ENCODE measurements at regions not wholly inside any gene's neighbourhood (a gene's known extent, or its start where the extent isn't known, plus 50 kb on each side); places are given as distances from the start of the nearest gene placed in this dataset.

DNA sequence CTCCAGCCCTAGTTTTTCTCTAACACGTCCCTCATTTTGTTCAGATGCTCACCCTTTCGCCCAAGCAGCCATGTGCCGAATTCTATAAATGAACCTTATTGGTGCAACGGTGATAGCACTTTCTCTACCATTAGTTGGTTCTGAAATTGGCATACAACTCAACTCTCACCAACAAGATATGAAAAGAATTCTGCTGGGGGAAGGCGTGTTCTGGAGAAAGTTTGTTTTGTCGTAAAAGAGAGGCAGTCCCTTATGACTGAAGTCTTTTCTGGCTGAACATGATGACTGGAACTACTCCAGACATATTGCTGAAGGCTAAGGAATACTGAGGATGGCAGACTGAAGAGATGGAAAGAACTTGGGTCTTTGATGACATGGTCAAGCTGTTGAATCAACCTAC, 91.8 kb upstream of the UBE2E2 start:
- ATAC-seq (no peak), DNase-seq (ENCODE audit: low read depth, low spot score) (no peak)
- ChIA-PET CTCF (no interaction called here), POLR2A (no interaction called here), RAD21 (ENCODE audit: low non-redundant PET in 1 of 2, low total read pairs in 2 of 2, uncharacterized antibody in 2 of 2, unreplicated experiment in 2 of 2) (no interaction called here)
- no peak overlapping the region for H3K4me2 ChIP-seq (ENCODE audit: low read length)
- H3K9ac ChIP-seq (ENCODE audit: low read length): no peak overlapping the region
- H3K4me3 ChIP-seq (replicated peaks in 1 of 2; ENCODE audit: low read depth in 1 of 2, low read length in 2 of 2): no peak overlapping the region
- BruUV-seq (replicated peaks): no TSS peak
- TF ChIP-seq RAD21 (IDR thresholded peaks at IDR 0.05; ENCODE audit: low read depth) (no peak), FOSL1 (IDR thresholded peaks at IDR 0.05; ENCODE audit: low read depth) (no peak), POLR2AphosphoS5 (IDR thresholded peaks at IDR 0.05; ENCODE audit: low read depth, low read length) (no peak), ZFX (IDR thresholded peaks at IDR 0.05) (no peak), CEBPB (IDR thresholded peaks at IDR 0.05; ENCODE audit: low read depth) (no peak), EZH2 (IDR thresholded peaks at IDR 0.05) (no peak), SIN3A (IDR thresholded peaks at IDR 0.05; ENCODE audit: low read depth) (no peak), TCF7L2 (IDR thresholded peaks at IDR 0.05; ENCODE audit: borderline replicate concordance, extremely low read depth, insufficient read depth, insufficient read length) (no peak), ELF1 (IDR thresholded peaks at IDR 0.05; ENCODE audit: borderline replicate concordance, low read depth) (no peak), EZH2phosphoT487 (IDR thresholded peaks at IDR 0.05; ENCODE audit: borderline replicate concordance) (no peak), JUND (IDR thresholded peaks at IDR 0.05) (no peak)
- TF ChIP-seq, protein P1, sequence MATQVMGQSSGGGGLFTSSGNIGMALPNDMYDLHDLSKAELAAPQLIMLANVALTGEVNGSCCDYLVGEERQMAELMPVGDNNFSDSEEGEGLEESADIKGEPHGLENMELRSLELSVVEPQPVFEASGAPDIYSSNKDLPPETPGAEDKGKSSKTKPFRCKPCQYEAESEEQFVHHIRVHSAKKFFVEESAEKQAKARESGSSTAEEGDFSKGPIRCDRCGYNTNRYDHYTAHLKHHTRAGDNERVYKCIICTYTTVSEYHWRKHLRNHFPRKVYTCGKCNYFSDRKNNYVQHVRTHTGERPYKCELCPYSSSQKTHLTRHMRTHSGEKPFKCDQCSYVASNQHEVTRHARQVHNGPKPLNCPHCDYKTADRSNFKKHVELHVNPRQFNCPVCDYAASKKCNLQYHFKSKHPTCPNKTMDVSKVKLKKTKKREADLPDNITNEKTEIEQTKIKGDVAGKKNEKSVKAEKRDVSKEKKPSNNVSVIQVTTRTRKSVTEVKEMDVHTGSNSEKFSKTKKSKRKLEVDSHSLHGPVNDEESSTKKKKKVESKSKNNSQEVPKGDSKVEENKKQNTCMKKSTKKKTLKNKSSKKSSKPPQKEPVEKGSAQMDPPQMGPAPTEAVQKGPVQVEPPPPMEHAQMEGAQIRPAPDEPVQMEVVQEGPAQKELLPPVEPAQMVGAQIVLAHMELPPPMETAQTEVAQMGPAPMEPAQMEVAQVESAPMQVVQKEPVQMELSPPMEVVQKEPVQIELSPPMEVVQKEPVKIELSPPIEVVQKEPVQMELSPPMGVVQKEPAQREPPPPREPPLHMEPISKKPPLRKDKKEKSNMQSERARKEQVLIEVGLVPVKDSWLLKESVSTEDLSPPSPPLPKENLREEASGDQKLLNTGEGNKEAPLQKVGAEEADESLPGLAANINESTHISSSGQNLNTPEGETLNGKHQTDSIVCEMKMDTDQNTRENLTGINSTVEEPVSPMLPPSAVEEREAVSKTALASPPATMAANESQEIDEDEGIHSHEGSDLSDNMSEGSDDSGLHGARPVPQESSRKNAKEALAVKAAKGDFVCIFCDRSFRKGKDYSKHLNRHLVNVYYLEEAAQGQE (IDR thresholded peaks at IDR 0.05; ENCODE audit: low read depth): no peak
- TF ChIP-seq, protein P2, sequence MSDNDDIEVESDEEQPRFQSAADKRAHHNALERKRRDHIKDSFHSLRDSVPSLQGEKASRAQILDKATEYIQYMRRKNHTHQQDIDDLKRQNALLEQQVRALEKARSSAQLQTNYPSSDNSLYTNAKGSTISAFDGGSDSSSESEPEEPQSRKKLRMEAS (IDR thresholded peaks at IDR 0.05): no peak
- TF ChIP-seq, protein P3, sequence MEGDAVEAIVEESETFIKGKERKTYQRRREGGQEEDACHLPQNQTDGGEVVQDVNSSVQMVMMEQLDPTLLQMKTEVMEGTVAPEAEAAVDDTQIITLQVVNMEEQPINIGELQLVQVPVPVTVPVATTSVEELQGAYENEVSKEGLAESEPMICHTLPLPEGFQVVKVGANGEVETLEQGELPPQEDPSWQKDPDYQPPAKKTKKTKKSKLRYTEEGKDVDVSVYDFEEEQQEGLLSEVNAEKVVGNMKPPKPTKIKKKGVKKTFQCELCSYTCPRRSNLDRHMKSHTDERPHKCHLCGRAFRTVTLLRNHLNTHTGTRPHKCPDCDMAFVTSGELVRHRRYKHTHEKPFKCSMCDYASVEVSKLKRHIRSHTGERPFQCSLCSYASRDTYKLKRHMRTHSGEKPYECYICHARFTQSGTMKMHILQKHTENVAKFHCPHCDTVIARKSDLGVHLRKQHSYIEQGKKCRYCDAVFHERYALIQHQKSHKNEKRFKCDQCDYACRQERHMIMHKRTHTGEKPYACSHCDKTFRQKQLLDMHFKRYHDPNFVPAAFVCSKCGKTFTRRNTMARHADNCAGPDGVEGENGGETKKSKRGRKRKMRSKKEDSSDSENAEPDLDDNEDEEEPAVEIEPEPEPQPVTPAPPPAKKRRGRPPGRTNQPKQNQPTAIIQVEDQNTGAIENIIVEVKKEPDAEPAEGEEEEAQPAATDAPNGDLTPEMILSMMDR (IDR thresholded peaks at IDR 0.05 in 2 of 3, conservative IDR thresholded peaks at IDR 0.05 in 1 of 3; ENCODE audit: borderline replicate concordance in 1 of 3, insufficient read depth in 1 of 3, low read depth in 2 of 3, low read length in 2 of 3): no peak
- TF ChIP-seq, protein P4, sequence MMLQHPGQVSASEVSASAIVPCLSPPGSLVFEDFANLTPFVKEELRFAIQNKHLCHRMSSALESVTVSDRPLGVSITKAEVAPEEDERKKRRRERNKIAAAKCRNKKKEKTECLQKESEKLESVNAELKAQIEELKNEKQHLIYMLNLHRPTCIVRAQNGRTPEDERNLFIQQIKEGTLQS (IDR thresholded peaks at IDR 0.05): no peak
- no peaks in the 10 kb centered on the region for H3K9me3 ChIP-seq (ENCODE audit: control insufficient read depth in 1 of 2, insufficient read depth in 1 of 2, low read depth in 1 of 2, low read length in 2 of 2)
- H3K27me3 ChIP-seq (ENCODE audit: insufficient read depth, low read length): peaks cover 23% of the 10 kb centered on the region
- no peak overlapping the region for H3K27ac ChIP-seq (ENCODE audit: low read depth, low read length)
- H4K20me1 ChIP-seq (ENCODE audit: insufficient read depth): no peaks in the 10 kb centered on the region
- no peaks in the 10 kb centered on the region for H3K79me2 ChIP-seq (ENCODE audit: insufficient read depth, low read length)
- no peaks in the 10 kb centered on the region for H3K9me2 ChIP-seq (ENCODE audit: insufficient read depth)
- no peaks in the 10 kb centered on the region for H3K4me1 ChIP-seq (ENCODE audit: control insufficient read depth in 1 of 2, insufficient read depth in 2 of 2, low read length in 2 of 2)
- H3K36me3 ChIP-seq (ENCODE audit: control insufficient read depth in 1 of 2, insufficient read depth in 2 of 2, low read length in 2 of 2): no peaks in the 10 kb centered on the region
- no peak overlapping the region for H2AFZ ChIP-seq (ENCODE audit: low read depth, low read length, poor library complexity, severe bottlenecking)
- intact Hi-C loops (cut with micrococcal nuclease): no loop called here
